ENCODE measurements at regions not wholly inside any gene's neighbourhood (a gene's known extent, or its start where the extent isn't known, plus 50 kb on each side); places are given as distances from the start of the nearest gene placed in this dataset.

GRCh38 chr9:87085521-87085920 lies 138.2 kb upstream of the GAS1 start:
- intact Hi-C loops (cut with DNase I): no loop called here
- H3K27ac ChIP-seq: no peak overlapping the region
- no peaks in the 10 kb centered on the region for H3K36me3 ChIP-seq
- peaks cover 9% of the 10 kb centered on the region for H3K4me1 ChIP-seq
- H3K27me3 ChIP-seq: no peaks in the 10 kb centered on the region
- H3K4me3 ChIP-seq: no peak overlapping the region
- H3K9me3 ChIP-seq: no peaks in the 10 kb centered on the region
- DNase-seq (ENCODE audit: extremely low spot score in 2 of 2): no peak
- TF ChIP-seq POLR2AphosphoS5 (IDR thresholded peaks at IDR 0.05; ENCODE audit: insufficient read depth in 1 of 2, low read depth in 1 of 2) (no peak), POLR2A (IDR thresholded peaks at IDR 0.05) (no peak), CTCF (IDR thresholded peaks at IDR 0.05) (no peak)

- H3K36me3 ChIP-seq: no peaks in the 10 kb centered on the region
- TF ChIP-seq CTCF (IDR thresholded peaks at IDR 0.05) (no peak), POLR2AphosphoS5 (IDR thresholded peaks at IDR 0.05; ENCODE audit: insufficient read depth in 1 of 2, low read depth in 1 of 2) (no peak), POLR2A (IDR thresholded peaks at IDR 0.05) (no peak)
- DNase-seq (ENCODE audit: extremely low spot score in 2 of 2): no peak
- intact Hi-C loops (cut with DNase I): no loop called here
- H3K27me3 ChIP-seq: no peaks in the 10 kb centered on the region
- H3K4me3 ChIP-seq: no peak overlapping the region
- no peak overlapping the region for H3K27ac ChIP-seq
- peaks cover 9% of the 10 kb centered on the region for H3K4me1 ChIP-seq
- H3K9me3 ChIP-seq: no peaks in the 10 kb centered on the region
Observed at GRCh38 chr9:87086221-87086818, 139.0 kb upstream of the GAS1 start.

GRCh38 chr9:87087197-87087596 lies 139.9 kb upstream of the GAS1 start:
- no peaks in the 10 kb centered on the region for H3K9me3 ChIP-seq
- no peaks in the 10 kb centered on the region for H3K36me3 ChIP-seq
- DNase-seq (ENCODE audit: extremely low spot score in 2 of 2): no peak
- H3K4me3 ChIP-seq: no peak overlapping the region
- peaks cover under 1% of the 10 kb centered on the region for H3K4me1 ChIP-seq
- intact Hi-C loops (cut with DNase I): no loop called here
- no peak overlapping the region for H3K27ac ChIP-seq
- H3K27me3 ChIP-seq: no peaks in the 10 kb centered on the region
- TF ChIP-seq POLR2AphosphoS5 (IDR thresholded peaks at IDR 0.05; ENCODE audit: insufficient read depth in 1 of 2, low read depth in 1 of 2): no peak
- TF ChIP-seq CTCF (IDR thresholded peaks at IDR 0.05): no peak
- TF ChIP-seq POLR2A (IDR thresholded peaks at IDR 0.05): no peak

- DNase-seq (ENCODE audit: extremely low spot score in 2 of 2): no peak
- Histone ChIP-seq H3K27me3 (no peaks in the 10 kb centered on the region), H3K36me3 (no peaks in the 10 kb centered on the region), H3K4me1 (no peaks in the 10 kb centered on the region), H3K9me3 (no peaks in the 10 kb centered on the region), H3K4me3 (no peak overlapping the region), H3K27ac (no peak overlapping the region)
- TF ChIP-seq POLR2A (IDR thresholded peaks at IDR 0.05) (no peak), POLR2AphosphoS5 (IDR thresholded peaks at IDR 0.05; ENCODE audit: insufficient read depth in 1 of 2, low read depth in 1 of 2) (no peak), CTCF (IDR thresholded peaks at IDR 0.05) (no peak)
- intact Hi-C loops (cut with DNase I): no loop called here
Observed at GRCh38 chr9:87088192-87088591, 140.9 kb upstream of the GAS1 start.

- H3K36me3 ChIP-seq: no peaks in the 10 kb centered on the region
- no peaks in the 10 kb centered on the region for H3K27me3 ChIP-seq
- no peak overlapping the region for H3K27ac ChIP-seq
- DNase-seq (ENCODE audit: extremely low spot score in 2 of 2): no peak
- H3K4me1 ChIP-seq: no peaks in the 10 kb centered on the region
- intact Hi-C loops (cut with DNase I): no loop called here
- no peak for TF ChIP-seq POLR2A (IDR thresholded peaks at IDR 0.05)
- no peak for TF ChIP-seq POLR2AphosphoS5 (IDR thresholded peaks at IDR 0.05; ENCODE audit: insufficient read depth in 1 of 2, low read depth in 1 of 2)
- TF ChIP-seq CTCF (IDR thresholded peaks at IDR 0.05): no peak
- H3K4me3 ChIP-seq: no peak overlapping the region
- no peaks in the 10 kb centered on the region for H3K9me3 ChIP-seq
Observed at GRCh38 chr9:87088621-87089365, 141.5 kb upstream of the GAS1 start.

Data from vagina (tissue), 2 donors.